GM10266 (cell line): ENCODE measurements at regions not wholly inside any gene's neighbourhood (a gene's known extent, or its start where the extent isn't known, plus 50 kb on each side); places are given as distances from the start of the nearest gene placed in this dataset.
"Not testable (repeated sequence)": the region's sequence is repeated elsewhere in the genome, so short reads cannot be mapped to it uniquely, and the experiment has no call there.

ENCODE experiments used
- DNase-seq: peaks from one replicate; pipeline ENCODE4 v3.0.0; 2012; ENCODE audit errors: extremely low spot score
- TF ChIP-seq, protein P1 (sequence below): IDR thresholded peaks from 2 replicates; pipeline ENCODE4 v1.5.1; 2012; ENCODE audit warnings: mild to moderate bottlenecking, low read depth; ENCODE audit not compliant: control insufficient read depth, insufficient read depth; ENCODE audit errors: missing control alignments

DNA sequence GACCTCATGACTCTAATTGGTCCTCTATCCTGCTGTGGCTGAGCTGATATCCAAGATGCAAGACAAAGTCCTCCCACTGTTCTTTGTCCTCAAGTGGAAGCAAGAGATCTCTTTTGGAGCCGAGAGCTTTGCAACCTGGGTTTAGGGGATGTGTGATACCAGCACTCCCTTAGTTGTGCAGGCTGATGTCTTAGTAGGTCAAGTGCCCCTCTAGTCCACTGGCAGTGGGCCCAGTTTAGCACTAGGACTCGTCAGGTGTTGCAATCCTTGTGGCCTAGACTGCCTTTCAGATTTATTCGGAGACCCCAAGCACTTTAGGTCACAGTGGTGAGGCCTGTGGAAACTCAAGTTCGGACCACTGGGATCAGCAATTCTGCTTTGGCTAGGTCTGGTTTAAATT is 64.0 kb downstream of the GPRASP3 start:
- no peak for DNase-seq

GRCh38 chrX:102787283-102787682 is 66.7 kb downstream of the GPRASP3 start:
- TF ChIP-seq, protein P1, sequence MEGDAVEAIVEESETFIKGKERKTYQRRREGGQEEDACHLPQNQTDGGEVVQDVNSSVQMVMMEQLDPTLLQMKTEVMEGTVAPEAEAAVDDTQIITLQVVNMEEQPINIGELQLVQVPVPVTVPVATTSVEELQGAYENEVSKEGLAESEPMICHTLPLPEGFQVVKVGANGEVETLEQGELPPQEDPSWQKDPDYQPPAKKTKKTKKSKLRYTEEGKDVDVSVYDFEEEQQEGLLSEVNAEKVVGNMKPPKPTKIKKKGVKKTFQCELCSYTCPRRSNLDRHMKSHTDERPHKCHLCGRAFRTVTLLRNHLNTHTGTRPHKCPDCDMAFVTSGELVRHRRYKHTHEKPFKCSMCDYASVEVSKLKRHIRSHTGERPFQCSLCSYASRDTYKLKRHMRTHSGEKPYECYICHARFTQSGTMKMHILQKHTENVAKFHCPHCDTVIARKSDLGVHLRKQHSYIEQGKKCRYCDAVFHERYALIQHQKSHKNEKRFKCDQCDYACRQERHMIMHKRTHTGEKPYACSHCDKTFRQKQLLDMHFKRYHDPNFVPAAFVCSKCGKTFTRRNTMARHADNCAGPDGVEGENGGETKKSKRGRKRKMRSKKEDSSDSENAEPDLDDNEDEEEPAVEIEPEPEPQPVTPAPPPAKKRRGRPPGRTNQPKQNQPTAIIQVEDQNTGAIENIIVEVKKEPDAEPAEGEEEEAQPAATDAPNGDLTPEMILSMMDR: no peak
- no peak for DNase-seq

More for the DNA sequence above, 64.0 kb downstream of the GPRASP3 start:
- TF ChIP-seq, protein P1: no peak

DNA sequence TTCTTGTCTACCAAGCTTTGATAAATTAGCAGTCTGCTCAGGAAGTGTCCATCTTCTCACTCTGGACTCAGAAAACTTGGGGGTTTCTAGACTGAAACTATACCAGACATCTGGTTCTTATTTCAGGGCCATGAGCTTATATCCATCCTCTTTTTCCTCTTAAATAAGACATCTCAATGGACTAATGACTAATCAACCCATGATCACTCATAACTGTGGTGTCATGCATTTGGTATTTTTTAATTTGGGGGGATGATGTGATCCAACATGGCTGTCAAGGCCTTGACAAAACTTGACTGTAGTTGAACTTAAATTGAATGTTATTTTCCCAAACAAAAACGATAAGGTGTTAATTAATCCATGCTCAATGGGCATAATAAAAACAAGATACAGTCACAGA is 87.8 kb downstream of the GPRASP3 start:
- DNase-seq: no peak
- TF ChIP-seq, protein P1: no peak

GRCh38 chrX:102818269-102818668 is 97.7 kb downstream of the GPRASP3 start:
- not testable (repeated sequence) for DNase-seq

- TF ChIP-seq, protein P1: no peak
- DNase-seq: no peak
Observed at GRCh38 chrX:102832661-102833060, 104.4 kb upstream of the RAB40AL start.

- no peak for DNase-seq
- TF ChIP-seq, protein P1: no peak
Observed at GRCh38 chrX:102833136-102833535, 103.9 kb upstream of the RAB40AL start.

DNA sequence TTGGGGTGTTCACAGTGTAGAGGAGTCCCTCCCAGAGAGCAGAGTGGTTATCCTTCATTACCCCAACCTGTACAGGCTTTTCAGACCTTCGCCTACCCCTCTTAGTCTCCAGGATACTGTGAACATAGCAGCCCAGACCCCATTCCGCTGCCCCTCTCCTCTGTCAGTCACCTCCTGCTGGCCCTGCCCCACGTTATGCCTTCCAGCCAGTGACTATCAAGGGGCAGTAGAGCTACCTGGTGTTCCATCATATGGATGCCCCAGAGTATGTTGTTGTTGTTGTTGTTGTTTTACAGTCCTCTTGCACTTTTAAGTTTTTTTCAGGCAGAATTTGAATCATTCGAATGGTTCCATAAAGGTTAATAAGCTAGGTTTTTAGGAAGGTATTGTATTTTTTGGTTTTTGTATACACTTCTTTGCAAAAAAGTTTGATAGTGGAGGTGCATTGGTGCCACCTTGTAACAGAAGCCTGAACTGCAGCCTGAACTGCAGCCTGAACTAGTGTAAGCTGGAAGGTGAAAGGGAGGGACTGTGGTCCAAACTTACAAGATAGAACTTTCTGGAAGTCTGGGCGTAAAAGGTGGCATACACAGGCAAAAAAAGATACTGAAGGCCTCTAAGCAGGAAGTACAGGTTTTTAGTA is 101.4 kb upstream of the RAB40AL start:
- TF ChIP-seq, protein P1: no peak
- DNase-seq: peak; percentile 3

DNA sequence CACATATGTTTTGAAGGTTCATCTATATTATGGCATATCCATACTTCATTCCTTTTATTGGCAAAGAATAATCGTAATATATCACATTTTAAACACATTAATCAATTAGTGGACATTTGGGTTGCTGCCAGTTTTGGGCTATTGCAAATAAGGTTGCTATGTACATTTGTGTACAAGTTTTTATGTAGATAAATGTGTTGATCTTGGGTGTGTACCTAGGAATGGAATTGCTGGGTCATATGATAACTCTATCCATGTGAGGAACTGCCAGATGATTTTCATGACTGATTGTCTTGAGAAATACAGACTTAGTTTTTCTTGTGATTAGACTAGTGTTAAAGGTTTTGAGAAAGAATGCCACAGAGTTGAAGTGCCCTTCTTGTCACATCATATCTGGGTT is 99.2 kb upstream of the RAB40AL start:
- DNase-seq: no peak
- TF ChIP-seq, protein P1: no peak
